Fibroblast of lung (primary cell): ENCODE measurements at regions not wholly inside any gene's neighbourhood (a gene's known extent, or its start where the extent isn't known, plus 50 kb on each side); places are given as distances from the start of the nearest gene placed in this dataset.

Experiments
- DNase-seq, 2 donors: peaks; one replicate each; pipeline versions ENCODE4 v3.0.0 to v3.0.0-alpha.2; 2010; ENCODE audit warnings: low read depth in 2 of 2
- H2AFZ ChIP-seq: 2 replicates; pipeline ENCODE4 v1.5.1; 2012; ENCODE audit warnings: low read length, control low read depth, inconsistent platforms
- H3K27ac ChIP-seq: 2 replicates; pipeline ENCODE4 v1.5.1; 2011; ENCODE audit warnings: low read length, control low read depth; ENCODE audit not compliant: insufficient read depth
- H3K27me3 ChIP-seq: 2 replicates; pipeline ENCODE4 v1.5.1; 2011; ENCODE audit warnings: mild to moderate bottlenecking, low read length; ENCODE audit not compliant: control insufficient read depth, insufficient read depth
- H3K36me3 ChIP-seq: 2 replicates; pipeline ENCODE4 v1.5.1; 2011; ENCODE audit warnings: low read length; ENCODE audit not compliant: control insufficient read depth, insufficient read depth
- H3K4me1 ChIP-seq: 2 replicates; pipeline ENCODE4 v1.5.1; 2011; ENCODE audit warnings: low read length; ENCODE audit not compliant: control insufficient read depth, insufficient read depth; ENCODE audit errors: extremely low read depth
- H3K4me2 ChIP-seq: 2 replicates; pipeline ENCODE4 v1.5.1; 2011; ENCODE audit warnings: low read length, control low read depth; ENCODE audit not compliant: insufficient read depth; ENCODE audit errors: extremely low read depth
- H3K4me3 ChIP-seq, 4 experiments: fragments of 200-600 bp in 1 of 4; sonication (generic) in 1 of 4; replicated peaks in 1 of 4; 2 replicates each; pipeline ENCODE4 v1.5.1; 2011 to 2016; ENCODE audit warnings: low read length in 4 of 4, low read depth in 3 of 4, mild to moderate bottlenecking in 3 of 4, control low read depth in 2 of 4, inconsistent platforms in 1 of 4, mixed read lengths in 1 of 4; ENCODE audit not compliant: insufficient read depth in 1 of 4; ENCODE audit errors: control extremely low read depth in 1 of 4
- H3K79me2 ChIP-seq: 2 replicates; pipeline ENCODE4 v1.5.1; 2012; ENCODE audit warnings: mild to moderate bottlenecking, low read length, inconsistent platforms; ENCODE audit not compliant: control insufficient read depth, insufficient read depth
- H3K9ac ChIP-seq: 2 replicates; pipeline ENCODE4 v1.5.1; 2011; ENCODE audit warnings: mild to moderate bottlenecking, low read length, control low read depth; ENCODE audit not compliant: insufficient read depth
- H3K9me3 ChIP-seq: 2 replicates; pipeline ENCODE4 v1.5.1; 2012; ENCODE audit warnings: low read depth, low read length; ENCODE audit not compliant: control insufficient read depth, insufficient read depth
- H4K20me1 ChIP-seq: 2 replicates; pipeline ENCODE4 v1.5.1; 2011; ENCODE audit warnings: low read length; ENCODE audit not compliant: control insufficient read depth, insufficient read depth; ENCODE audit errors: extremely low read depth
- CTCF ChIP-seq, 2 donors: IDR thresholded peaks in 1 of 2; conservative IDR thresholded peaks in 1 of 2; 1 replicate in 1 of 2; 2 replicates in 1 of 2; pipeline ENCODE4 v1.5.1; 2011 to 2012; ENCODE audit warnings: low read length in 2 of 2, control low read depth in 1 of 2, inconsistent platforms in 1 of 2, low read depth in 1 of 2, mild to moderate bottlenecking in 1 of 2
- EZH2 ChIP-seq: IDR thresholded peaks from 2 replicates; pipeline ENCODE4 v1.5.1; 2012; ENCODE audit warnings: low read length, control low read depth, mild to moderate bottlenecking; ENCODE audit errors: missing control alignments

- Histone ChIP-seq H2AFZ (no peak overlapping the region), H3K36me3 (no peaks in the 10 kb centered on the region), H3K27me3 (no peaks in the 10 kb centered on the region), H3K79me2 (no peaks in the 10 kb centered on the region), H3K9ac (no peak overlapping the region), H3K4me3 (no peak overlapping the region), H3K4me1 (no peaks in the 10 kb centered on the region), H3K4me2 (no peak overlapping the region), H3K27ac (no peak overlapping the region), H3K9me3 (no peaks in the 10 kb centered on the region), H4K20me1 (no peaks in the 10 kb centered on the region)
- DNase-seq, result peak in 1 of 2 donors; percentile 27
- TF ChIP-seq EZH2 (no peak), CTCF (conservative IDR thresholded peaks at IDR 0.05 in 1 of 2, IDR thresholded peaks at IDR 0.05 in 1 of 2; ENCODE audit: low read depth in 1 of 2, low read length in 2 of 2) (no peak)
Measured at GRCh38 chr10:121414366-121415062, 183.7 kb downstream of the FGFR2 start.

GRCh38 chr10:121415063-121415399 lies 183.2 kb downstream of the FGFR2 start:
- Histone ChIP-seq H4K20me1 (no peaks in the 10 kb centered on the region), H3K9me3 (no peaks in the 10 kb centered on the region)
- TF ChIP-seq EZH2 (no peak), CTCF (conservative IDR thresholded peaks at IDR 0.05 in 1 of 2, IDR thresholded peaks at IDR 0.05 in 1 of 2; ENCODE audit: low read depth in 1 of 2, low read length in 2 of 2) (no peak)

GRCh38 chr10:121416071-121416470 lies 182.2 kb downstream of the FGFR2 start:
- no peaks in the 10 kb centered on the region for H3K4me1 ChIP-seq
- no peak for TF ChIP-seq EZH2
- no peak for TF ChIP-seq CTCF (conservative IDR thresholded peaks at IDR 0.05 in 1 of 2, IDR thresholded peaks at IDR 0.05 in 1 of 2; ENCODE audit: low read depth in 1 of 2, low read length in 2 of 2)
- no peaks in the 10 kb centered on the region for H3K36me3 ChIP-seq

More at GRCh38 chr10:121415063-121415399, 183.2 kb downstream of the FGFR2 start:
- H3K36me3 ChIP-seq, result no peaks in the 10 kb centered on the region
- H3K27me3 ChIP-seq, result no peaks in the 10 kb centered on the region
- no peaks in the 10 kb centered on the region for H3K4me1 ChIP-seq
- H2AFZ ChIP-seq, result no peak overlapping the region
- no peak overlapping the region for H3K9ac ChIP-seq
- no peak overlapping the region for H3K4me3 ChIP-seq
- DNase-seq, result no peak
- H3K4me2 ChIP-seq, result no peak overlapping the region
- no peaks in the 10 kb centered on the region for H3K79me2 ChIP-seq
- H3K27ac ChIP-seq, result no peak overlapping the region

More at GRCh38 chr10:121416071-121416470, 182.2 kb downstream of the FGFR2 start:
- no peak overlapping the region for H2AFZ ChIP-seq
- H4K20me1 ChIP-seq, result no peaks in the 10 kb centered on the region
- H3K4me3 ChIP-seq, result no peak overlapping the region
- no peak overlapping the region for H3K9ac ChIP-seq
- no peaks in the 10 kb centered on the region for H3K79me2 ChIP-seq
- H3K4me2 ChIP-seq, result no peak overlapping the region
- no peak for DNase-seq
- no peaks in the 10 kb centered on the region for H3K9me3 ChIP-seq
- H3K27me3 ChIP-seq, result no peaks in the 10 kb centered on the region
- no peak overlapping the region for H3K27ac ChIP-seq
